NCI-H345 treated with DMSO at 0.1 percent for 48 hours (cell line): ENCODE measurements at regions not wholly inside any gene's neighbourhood (a gene's known extent, or its start where the extent isn't known, plus 50 kb on each side); places are given as distances from the start of the nearest gene placed in this dataset.

Source experiments
- DNase-seq: peaks from one replicate; lab custom pipeline; 2025; ENCODE audit not compliant: unreplicated experiment; lab: John Stamatoyannopoulos, UW

GRCh38 chr7:42502022-42502421 is 265.0 kb upstream of the GLI3 start:
- DNase-seq: no peak

GRCh38 chr7:42495256-42495655 is 258.2 kb upstream of the GLI3 start:
- DNase-seq: no peak

GRCh38 chr7:42494736-42495135 is 257.7 kb upstream of the GLI3 start:
- no peak for DNase-seq

- no peak for DNase-seq
These were observed 257.2 kb upstream of the GLI3 start for GRCh38 chr7:42494199-42494710.

GRCh38 chr7:42493436-42494198 is 256.6 kb upstream of the GLI3 start:
- no peak for DNase-seq

- no peak for DNase-seq
These were observed 255.9 kb upstream of the GLI3 start for GRCh38 chr7:42492920-42493319.

GRCh38 chr7:42491106-42491505 is 254.1 kb upstream of the GLI3 start:
- no peak for DNase-seq

- DNase-seq: no peak
These were observed 252.3 kb upstream of the GLI3 start for GRCh38 chr7:42489299-42489698.

- DNase-seq: no peak
These were observed 248.3 kb upstream of the GLI3 start for GRCh38 chr7:42485301-42485766.

- no peak for DNase-seq
These were observed 246.9 kb upstream of the GLI3 start for GRCh38 chr7:42483886-42484285.

- DNase-seq: no peak
These were observed 243.0 kb upstream of the GLI3 start for GRCh38 chr7:42479816-42480633.

- no peak for DNase-seq
These were observed 242.4 kb upstream of the GLI3 start for GRCh38 chr7:42479452-42479815.

GRCh38 chr7:42478717-42479116 is 241.7 kb upstream of the GLI3 start:
- no peak for DNase-seq

GRCh38 chr7:42476255-42476654 is 239.2 kb upstream of the GLI3 start:
- DNase-seq: no peak

GRCh38 chr7:42475082-42475481 is 238.1 kb upstream of the GLI3 start:
- no peak for DNase-seq

GRCh38 chr7:42473099-42473498 is 236.1 kb upstream of the GLI3 start:
- no peak for DNase-seq

GRCh38 chr7:42471573-42472174 is 234.7 kb upstream of the GLI3 start:
- DNase-seq: no peak

- DNase-seq: peak; percentile 100
These were observed 232.3 kb upstream of the GLI3 start for GRCh38 chr7:42469341-42469740.

- DNase-seq: no peak
These were observed 231.5 kb upstream of the GLI3 start for GRCh38 chr7:42468471-42468870.

- no peak for DNase-seq
These were observed 224.5 kb upstream of the GLI3 start for GRCh38 chr7:42461537-42461936.

GRCh38 chr7:42460933-42461332 is 223.9 kb upstream of the GLI3 start:
- DNase-seq: no peak

- no peak for DNase-seq
These were observed 223.1 kb upstream of the GLI3 start for GRCh38 chr7:42460148-42460547.
